Activated CD4-positive, alpha-beta T cell treated with anti-CD3 and anti-CD28 coated beads for 36 hours (primary cell): ENCODE measurements at regions not wholly inside any gene's neighbourhood (a gene's known extent, or its start where the extent isn't known, plus 50 kb on each side); places are given as distances from the start of the nearest gene placed in this dataset.
"Not testable (repeated sequence)": the region's sequence is repeated elsewhere in the genome, so short reads cannot be mapped to it uniquely, and the experiment has no call there.

Experiments used
- ATAC-seq: fragments of 200-7000 bp; cut with Tn5 transposase; one replicate; pipeline ENCODE4 v1.10.0; 2021; ENCODE audit warnings: mild to moderate bottlenecking, moderate library complexity
- CTCF ChIA-PET: fragments of 350-600 bp; sonication (Branson Sonifier 250); formaldehyde crosslinking; loops from one replicate; lab custom pipeline; 2021; ENCODE audit warnings: antibody characterized with exemption; lab: Charles Lee
- POLR2A ChIA-PET: fragments of 350-600 bp; sonication (Branson Sonifier 250); formaldehyde crosslinking; loops from one replicate; lab custom pipeline; 2021; ENCODE audit warnings: antibody characterized with exemption, inconsistent platforms; lab: Charles Lee
- DNase-seq: peaks from one replicate; pipeline ENCODE4 v3.0.0-alpha.2; 2020
- H3K27ac Mint-ChIP-seq: one replicate; pipeline ENCODE4 v1.8.0; 2021; ENCODE audit warnings: mixed read lengths
- H3K27me3 Mint-ChIP-seq: one replicate; pipeline ENCODE4 v1.8.0; 2021; ENCODE audit warnings: mixed read lengths
- H3K36me3 Mint-ChIP-seq: one replicate; pipeline ENCODE4 v1.8.0; 2021; ENCODE audit warnings: low read depth, mixed read lengths
- H3K4me1 Mint-ChIP-seq: one replicate; pipeline ENCODE4 v1.8.0; 2021; ENCODE audit warnings: mixed read lengths
- H3K4me3 Mint-ChIP-seq: one replicate; pipeline ENCODE4 v1.8.0; 2021; ENCODE audit warnings: mild to moderate bottlenecking, moderate library complexity, mixed read lengths
- H3K9me3 Mint-ChIP-seq: one replicate; pipeline ENCODE4 v1.8.0; 2021; ENCODE audit warnings: low read depth, mixed read lengths
- intact Hi-C, 2 experiments: fragments of 100-400 bp; cut with DNase I in 1 of 2; cut with micrococcal nuclease in 1 of 2; formaldehyde crosslinking; loops; one replicate each; pipeline versions ENCODE4 v1.14.2 to v1.15.1; 2022 to 2024; cut with DNase I, micrococcal nuclease

- no peak for ATAC-seq
- H3K9me3 Mint-ChIP-seq, result peaks cover 5% of the 10 kb centered on the region
- H3K27me3 Mint-ChIP-seq, result no peaks in the 10 kb centered on the region
- DNase-seq, result no peak
- H3K4me3 Mint-ChIP-seq, result no peak overlapping the region
- POLR2A ChIA-PET, result no interaction called here
- intact Hi-C loops, result no loop called here
- no peaks in the 10 kb centered on the region for H3K4me1 Mint-ChIP-seq
- no peaks in the 10 kb centered on the region for H3K36me3 Mint-ChIP-seq
- no peak overlapping the region for H3K27ac Mint-ChIP-seq
- CTCF ChIA-PET, result no interaction called here
Measured at GRCh38 chr5:125655156-125655555, 768.1 kb upstream of the GRAMD2B start.

- Mint-ChIP-seq H3K9me3 (peaks cover 5% of the 10 kb centered on the region), H3K36me3 (no peaks in the 10 kb centered on the region), H3K4me1 (no peaks in the 10 kb centered on the region), H3K27me3 (no peaks in the 10 kb centered on the region), H3K27ac (no peak overlapping the region), H3K4me3 (no peak overlapping the region)
- no peak for ATAC-seq
- DNase-seq, result no peak
- POLR2A ChIA-PET, result no interaction called here
- intact Hi-C loops, result no loop called here
- CTCF ChIA-PET, result no interaction called here
Measured at GRCh38 chr5:125657936-125658335, 765.3 kb upstream of the GRAMD2B start.

- H3K27me3 Mint-ChIP-seq, result no peaks in the 10 kb centered on the region
- ChIA-PET POLR2A (no interaction called here), CTCF (interaction anchor here (0.7 kb wide), 1 partner anchor 395 kb away, joined by 3 read pairs; no protein-coding TSS in a partner anchor)
- no peak for DNase-seq
- no peak for ATAC-seq
- no peaks in the 10 kb centered on the region for H3K36me3 Mint-ChIP-seq
- no peak overlapping the region for H3K27ac Mint-ChIP-seq
- no peaks in the 10 kb centered on the region for H3K4me1 Mint-ChIP-seq
- H3K9me3 Mint-ChIP-seq, result peaks cover 10% of the 10 kb centered on the region
- intact Hi-C loops, result no loop called here
- H3K4me3 Mint-ChIP-seq, result no peak overlapping the region
Measured at GRCh38 chr5:125659316-125660023, 763.7 kb upstream of the GRAMD2B start.

GRCh38 chr5:125660231-125660895 is 762.8 kb upstream of the GRAMD2B start:
- Mint-ChIP-seq H3K4me3 (no peak overlapping the region), H3K27ac (no peak overlapping the region), H3K4me1 (no peaks in the 10 kb centered on the region), H3K9me3 (peaks cover 10% of the 10 kb centered on the region), H3K36me3 (no peaks in the 10 kb centered on the region), H3K27me3 (no peaks in the 10 kb centered on the region)
- no peak for DNase-seq
- no peak for ATAC-seq
- ChIA-PET POLR2A (no interaction called here), CTCF (no interaction called here)
- intact Hi-C loops, result no loop called here

GRCh38 chr5:125661584-125661983 is 761.6 kb upstream of the GRAMD2B start:
- DNase-seq, result no peak
- H3K27ac Mint-ChIP-seq, result no peak overlapping the region
- H3K4me3 Mint-ChIP-seq, result no peak overlapping the region
- ATAC-seq, result no peak
- ChIA-PET CTCF (no interaction called here), POLR2A (no interaction called here)
- intact Hi-C loops, result no loop called here
- no peaks in the 10 kb centered on the region for H3K27me3 Mint-ChIP-seq
- no peaks in the 10 kb centered on the region for H3K4me1 Mint-ChIP-seq
- peaks cover 10% of the 10 kb centered on the region for H3K9me3 Mint-ChIP-seq
- H3K36me3 Mint-ChIP-seq, result no peaks in the 10 kb centered on the region

GRCh38 chr5:125668884-125669283 is 754.3 kb upstream of the GRAMD2B start:
- intact Hi-C loops, result no loop called here

GRCh38 chr5:125673359-125673950 is 749.8 kb upstream of the GRAMD2B start:
- H3K27ac Mint-ChIP-seq, result no peak overlapping the region
- intact Hi-C loops, result no loop called here
- no peak overlapping the region for H3K4me3 Mint-ChIP-seq
- ATAC-seq (no peak), DNase-seq (no peak)
- no peaks in the 10 kb centered on the region for H3K36me3 Mint-ChIP-seq
- H3K4me1 Mint-ChIP-seq, result no peaks in the 10 kb centered on the region
- CTCF ChIA-PET, result no interaction called here
- POLR2A ChIA-PET, result no interaction called here
- peaks cover 4% of the 10 kb centered on the region for H3K9me3 Mint-ChIP-seq
- no peaks in the 10 kb centered on the region for H3K27me3 Mint-ChIP-seq

More at GRCh38 chr5:125668884-125669283, 754.3 kb upstream of the GRAMD2B start:
- no peak overlapping the region for H3K4me3 Mint-ChIP-seq
- no peak for ATAC-seq
- ChIA-PET POLR2A (no interaction called here), CTCF (no interaction called here)
- H3K4me1 Mint-ChIP-seq, result no peaks in the 10 kb centered on the region
- no peak overlapping the region for H3K27ac Mint-ChIP-seq
- H3K9me3 Mint-ChIP-seq, result peaks cover 4% of the 10 kb centered on the region
- H3K36me3 Mint-ChIP-seq, result no peaks in the 10 kb centered on the region
- no peak for DNase-seq
- H3K27me3 Mint-ChIP-seq, result no peaks in the 10 kb centered on the region

GRCh38 chr5:125679522-125679921 is 743.7 kb upstream of the GRAMD2B start:
- H3K36me3 Mint-ChIP-seq, result no peaks in the 10 kb centered on the region
- CTCF ChIA-PET, result no interaction called here
- H3K4me3 Mint-ChIP-seq, result no peak overlapping the region
- H3K9me3 Mint-ChIP-seq, result peaks cover 4% of the 10 kb centered on the region
- POLR2A ChIA-PET, result no interaction called here
- intact Hi-C loops, result no loop called here
- ATAC-seq (no peak), DNase-seq (no peak)
- no peak overlapping the region for H3K27ac Mint-ChIP-seq
- H3K27me3 Mint-ChIP-seq, result no peaks in the 10 kb centered on the region
- no peaks in the 10 kb centered on the region for H3K4me1 Mint-ChIP-seq

- Mint-ChIP-seq H3K36me3 (no peaks in the 10 kb centered on the region), H3K27me3 (no peaks in the 10 kb centered on the region), H3K4me3 (no peak overlapping the region), H3K4me1 (no peaks in the 10 kb centered on the region), H3K27ac (no peak overlapping the region), H3K9me3 (peaks cover 1% of the 10 kb centered on the region)
- intact Hi-C loops, result no loop called here
- no peak for ATAC-seq
- CTCF ChIA-PET, result no interaction called here
- POLR2A ChIA-PET, result no interaction called here
- no peak for DNase-seq
Measured at GRCh38 chr5:125683669-125684068, 739.5 kb upstream of the GRAMD2B start.

GRCh38 chr5:125685771-125686170 is 737.4 kb upstream of the GRAMD2B start:
- POLR2A ChIA-PET, result no interaction called here
- intact Hi-C loops, result no loop called here
- H3K27me3 Mint-ChIP-seq, result no peaks in the 10 kb centered on the region
- no peak overlapping the region for H3K27ac Mint-ChIP-seq
- no peak for DNase-seq
- H3K4me3 Mint-ChIP-seq, result no peak overlapping the region
- CTCF ChIA-PET, result no interaction called here
- no peak for ATAC-seq
- H3K9me3 Mint-ChIP-seq, result peaks cover 5% of the 10 kb centered on the region
- no peaks in the 10 kb centered on the region for H3K4me1 Mint-ChIP-seq
- no peaks in the 10 kb centered on the region for H3K36me3 Mint-ChIP-seq

GRCh38 chr5:125691738-125692530 is 731.3 kb upstream of the GRAMD2B start:
- H3K4me1 Mint-ChIP-seq, H3K27me3 Mint-ChIP-seq, H3K4me3 Mint-ChIP-seq, H3K36me3 Mint-ChIP-seq, ATAC-seq, POLR2A ChIA-PET, CTCF ChIA-PET, intact Hi-C loops, DNase-seq, H3K27ac Mint-ChIP-seq: not testable (repeated sequence)
- peaks cover 10% of the 10 kb centered on the region for H3K9me3 Mint-ChIP-seq
